H9 (cell line): ENCODE measurements at regions not wholly inside any gene's neighbourhood (a gene's known extent, or its start where the extent isn't known, plus 50 kb on each side); places are given as distances from the start of the nearest gene placed in this dataset.

ENCODE experiments used
- DNase-seq: peaks from one replicate; pipeline ENCODE4 v3.0.0-alpha.2; 2017
- H2AFZ ChIP-seq: one replicate; pipeline ENCODE4 v1.6.1; 2013; ENCODE audit warnings: mild to moderate bottlenecking, low read length, control low read depth, moderate library complexity
- H2AK5ac ChIP-seq: 2 replicates; pipeline ENCODE4 v1.6.1; 2013; ENCODE audit warnings: low read length, control low read depth, mixed read lengths; ENCODE audit not compliant: insufficient read length
- H2BK120ac ChIP-seq: one replicate; pipeline ENCODE4 v1.6.1; 2013; ENCODE audit warnings: low read depth, mild to moderate bottlenecking, low read length, control low read depth, inconsistent platforms; ENCODE audit not compliant: poor library complexity, severe bottlenecking
- H2BK12ac ChIP-seq: 2 replicates; pipeline ENCODE4 v1.6.1; 2013; ENCODE audit warnings: low read length, control low read depth, mixed read lengths, low read depth; ENCODE audit not compliant: insufficient read length
- H2BK15ac ChIP-seq: 2 replicates; pipeline ENCODE4 v1.6.1; 2013; ENCODE audit warnings: low read depth, low read length, control low read depth
- H2BK20ac ChIP-seq: one replicate; pipeline ENCODE4 v1.6.1; 2013; ENCODE audit warnings: low read depth, mild to moderate bottlenecking, low read length, control low read depth, inconsistent platforms; ENCODE audit not compliant: poor library complexity, severe bottlenecking
- H2BK5ac ChIP-seq: 2 replicates; pipeline ENCODE4 v1.6.1; 2013; ENCODE audit warnings: low read length, control low read depth, mixed read lengths; ENCODE audit not compliant: insufficient read length
- H3K14ac ChIP-seq: 2 replicates; pipeline ENCODE4 v1.6.1; 2013; ENCODE audit warnings: low read length, control low read depth; ENCODE audit not compliant: insufficient read depth
- H3K18ac ChIP-seq: 2 replicates; pipeline ENCODE4 v1.6.1; 2013; ENCODE audit warnings: low read depth, mild to moderate bottlenecking, mixed read lengths, low read length, control low read depth; ENCODE audit not compliant: insufficient read length
- H3K23ac ChIP-seq: 2 replicates; pipeline ENCODE4 v1.6.1; 2013; ENCODE audit warnings: low read length, control low read depth, mixed read lengths, low read depth; ENCODE audit not compliant: insufficient read length
- H3K23me2 ChIP-seq: 2 replicates; pipeline ENCODE4 v1.6.1; 2013; ENCODE audit warnings: low read depth, mild to moderate bottlenecking, mixed read lengths, low read length, control low read depth; ENCODE audit not compliant: insufficient read length, poor library complexity, severe bottlenecking
- H3K27ac ChIP-seq: 2 replicates; pipeline ENCODE4 v1.5.1; 2013; ENCODE audit warnings: low read length, control low read depth, mixed read lengths, low read depth; ENCODE audit not compliant: insufficient read length
- H3K27me3 ChIP-seq: 2 replicates; pipeline ENCODE4 v1.6.1; 2013; ENCODE audit warnings: low read length, control low read depth, inconsistent platforms; ENCODE audit not compliant: insufficient read depth
- H3K4ac ChIP-seq: 2 replicates; pipeline ENCODE4 v1.6.1; 2013; ENCODE audit warnings: low read depth, mild to moderate bottlenecking, control low read depth, inconsistent platforms, low read length, moderate library complexity
- H3K4me1 ChIP-seq: 2 replicates; pipeline ENCODE4 v1.6.1; 2013; ENCODE audit warnings: low read length, control low read depth, inconsistent platforms; ENCODE audit not compliant: insufficient read depth
- H3K4me2 ChIP-seq: 2 replicates; pipeline ENCODE4 v1.6.1; 2013; ENCODE audit warnings: low read length, control low read depth, mixed read lengths; ENCODE audit not compliant: insufficient read length, insufficient read depth
- H3K56ac ChIP-seq: 2 replicates; pipeline ENCODE4 v1.6.1; 2013; ENCODE audit warnings: low read depth, mild to moderate bottlenecking, mixed read lengths, low read length, control low read depth; ENCODE audit not compliant: insufficient read length
- H3K79me1 ChIP-seq: 2 replicates; pipeline ENCODE4 v1.6.1; 2013; ENCODE audit warnings: low read depth, mild to moderate bottlenecking, moderate library complexity, low read length, control low read depth, inconsistent platforms; ENCODE audit not compliant: insufficient read depth, poor library complexity, severe bottlenecking
- H3K79me2 ChIP-seq: 2 replicates; pipeline ENCODE4 v1.6.1; 2013; ENCODE audit warnings: low read length, control low read depth, inconsistent platforms; ENCODE audit not compliant: insufficient read depth
- H3K9ac ChIP-seq: 2 replicates; pipeline ENCODE4 v1.6.1; 2013; ENCODE audit warnings: low read length, control low read depth, mixed read lengths; ENCODE audit not compliant: insufficient read length; ENCODE audit errors: extremely low read depth
- H3K9me3 ChIP-seq: one replicate; pipeline ENCODE4 v1.6.1; 2013; ENCODE audit warnings: low read depth, low read length, inconsistent platforms; ENCODE audit not compliant: control insufficient read depth
- H3T11ph ChIP-seq: one replicate; pipeline ENCODE4 v1.6.1; 2013; ENCODE audit warnings: mild to moderate bottlenecking, low read length, control low read depth, inconsistent platforms
- H4K20me1 ChIP-seq: one replicate; pipeline ENCODE4 v1.6.1; 2013; ENCODE audit not compliant: control insufficient read depth, insufficient read length, insufficient read depth
- H4K5ac ChIP-seq: 2 replicates; pipeline ENCODE4 v1.6.1; 2013; ENCODE audit warnings: low read depth, mild to moderate bottlenecking, mixed read lengths, low read length, control low read depth; ENCODE audit not compliant: insufficient read length
- H4K8ac ChIP-seq: replicated peaks from 2 replicates; pipeline ENCODE4 v1.6.1; 2013; ENCODE audit warnings: low read length, control low read depth, mixed read lengths, low read depth; ENCODE audit not compliant: insufficient read length
- H4K91ac ChIP-seq: 2 replicates; pipeline ENCODE4 v1.6.1; 2013; ENCODE audit warnings: low read depth, mild to moderate bottlenecking, moderate library complexity, mixed read lengths, low read length, control low read depth; ENCODE audit not compliant: insufficient read length
- H3K27ac Mint-ChIP-seq, 3 experiments: 2 replicates in 2 of 3; 3 replicates in 1 of 3; pipeline ENCODE4 v1.8.0; 2020 to 2021; ENCODE audit warnings: mixed read lengths in 3 of 3, mild to moderate bottlenecking in 1 of 3, moderate library complexity in 1 of 3
- H3K27me3 Mint-ChIP-seq: 2 replicates; pipeline ENCODE4 v1.8.0; 2021; ENCODE audit warnings: low read depth, mild to moderate bottlenecking, moderate library complexity, mixed read lengths
- H3K36me3 Mint-ChIP-seq, 3 experiments: 2 replicates in 2 of 3; 3 replicates in 1 of 3; pipeline ENCODE4 v1.8.0; 2020 to 2021; ENCODE audit warnings: low read depth in 3 of 3, mixed read lengths in 3 of 3; ENCODE audit not compliant: insufficient read depth in 1 of 3
- H3K4me1 Mint-ChIP-seq, 2 experiments: 2 replicates each; pipeline ENCODE4 v1.8.0; 2020; ENCODE audit warnings: mixed read lengths in 2 of 2
- H3K4me3 Mint-ChIP-seq, 2 experiments: 2 replicates in 1 of 2; 3 replicates in 1 of 2; pipeline ENCODE4 v1.8.0; 2020 to 2021; ENCODE audit warnings: mild to moderate bottlenecking in 2 of 2, mixed read lengths in 2 of 2, moderate library complexity in 1 of 2
- H3K9me3 Mint-ChIP-seq, 2 experiments: 2 replicates in 1 of 2; 3 replicates in 1 of 2; pipeline ENCODE4 v1.8.0; 2020; ENCODE audit warnings: mild to moderate bottlenecking in 2 of 2, mixed read lengths in 2 of 2, moderate library complexity in 1 of 2
- CTCF ChIP-seq: fragments of 200-600 bp; sonication (generic); conservative IDR thresholded peaks from 3 replicates; pipeline ENCODE4 v1.8.0; 2021; ENCODE audit warnings: antibody characterized with exemption, mild to moderate bottlenecking
- WGBS: extraction: QIAGEN DNeasy Blood & Tissue Kit; methylation state at CpG from one replicate; pipeline ENCODE4 v1.1.7; 2013; ENCODE audit warnings: missing lambda C conversion rate, low lambda C conversion rate, mixed read lengths; ENCODE audit not compliant: insufficient read length; ENCODE audit errors: extremely low coverage; 5-methylcytosine and 5-hydroxymethylcytosine counted together

GRCh38 chr11:109934151-109934550, 159.0 kb upstream of the ZC3H12C start:
- no peaks in the 10 kb centered on the region for H3K4me1 Mint-ChIP-seq
- Histone ChIP-seq H2AK5ac (no peak overlapping the region), H3K27me3 (no peaks in the 10 kb centered on the region), H3T11ph (no peak overlapping the region), H3K23me2 (no peaks in the 10 kb centered on the region), H2BK120ac (no peak overlapping the region), H3K79me1 (no peaks in the 10 kb centered on the region), H2BK5ac (no peak overlapping the region), H4K8ac (no peak overlapping the region), H4K20me1 (no peaks in the 10 kb centered on the region), H2BK12ac (no peak overlapping the region), H3K4ac (no peak overlapping the region), H4K5ac (no peak overlapping the region), H3K27ac (no peak overlapping the region), H3K79me2 (no peaks in the 10 kb centered on the region), H2AFZ (no peak overlapping the region), H3K4me2 (no peak overlapping the region), H3K9me3 (no peaks in the 10 kb centered on the region), H3K14ac (no peak overlapping the region), H3K18ac (no peak overlapping the region), H3K23ac (no peak overlapping the region), H2BK15ac (no peak overlapping the region), H3K56ac (no peak overlapping the region), H3K9ac (no peak overlapping the region), H2BK20ac (no peak overlapping the region), H3K4me1 (no peaks in the 10 kb centered on the region), H4K91ac (no peak overlapping the region)
- no peak overlapping the region for H3K4me3 Mint-ChIP-seq
- no peaks in the 10 kb centered on the region for H3K9me3 Mint-ChIP-seq
- no peak for TF ChIP-seq CTCF
- no peak overlapping the region for H3K27ac Mint-ChIP-seq
- H3K36me3 Mint-ChIP-seq: no peaks in the 10 kb centered on the region
- H3K27me3 Mint-ChIP-seq: no peaks in the 10 kb centered on the region
- no peak for DNase-seq
- no CpG with 5 or more reads among the region's 2 CpGs for WGBS
